ENCODE measurements at regions not wholly inside any gene's neighbourhood (a gene's known extent, or its start where the extent isn't known, plus 50 kb on each side); places are given as distances from the start of the nearest gene placed in this dataset.
"Not testable (repeated sequence)": the region's sequence is repeated elsewhere in the genome, so short reads cannot be mapped to it uniquely, and the experiment has no call there.

DNA sequence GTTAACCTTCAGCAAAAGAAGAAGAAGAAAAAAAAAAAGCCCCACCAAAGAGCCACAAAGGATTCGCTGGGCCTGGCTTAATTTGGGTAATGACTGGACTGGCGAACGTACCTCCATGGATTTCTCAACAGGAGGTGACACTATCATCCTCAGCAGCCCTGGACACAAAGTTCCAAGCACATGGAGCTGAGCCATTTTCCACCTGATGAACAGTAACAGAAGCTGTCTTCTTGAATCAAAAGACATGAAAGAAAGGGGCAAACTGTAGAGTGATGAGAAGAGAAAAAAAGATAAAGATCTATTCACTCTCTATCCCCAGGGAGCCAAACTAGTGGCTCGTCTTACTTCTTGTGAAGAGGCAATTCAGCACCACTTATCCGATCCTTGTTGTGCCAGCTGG, 150.2 kb upstream of the TRPM3 start:
- Histone ChIP-seq H3K9me3 (no peaks in the 10 kb centered on the region), H3K27me3 (no peaks in the 10 kb centered on the region), H3K27ac (no peak overlapping the region), H3K4me3 (no peak overlapping the region), H3K4me1 (no peaks in the 10 kb centered on the region), H3K36me3 (ENCODE audit: low read depth, missing control alignments) (no peaks in the 10 kb centered on the region)
- intact Hi-C loops (cut with DNase I; ENCODE audit: low total_unique reads), result no loop called here
- no peak for DNase-seq
- 86 to 87% methylated on average over 5 of the region's 5 CpGs for WGBS, 2 donors
- no peak for TF ChIP-seq POLR2A (IDR thresholded peaks at IDR 0.05)
- TF ChIP-seq, protein P1, sequence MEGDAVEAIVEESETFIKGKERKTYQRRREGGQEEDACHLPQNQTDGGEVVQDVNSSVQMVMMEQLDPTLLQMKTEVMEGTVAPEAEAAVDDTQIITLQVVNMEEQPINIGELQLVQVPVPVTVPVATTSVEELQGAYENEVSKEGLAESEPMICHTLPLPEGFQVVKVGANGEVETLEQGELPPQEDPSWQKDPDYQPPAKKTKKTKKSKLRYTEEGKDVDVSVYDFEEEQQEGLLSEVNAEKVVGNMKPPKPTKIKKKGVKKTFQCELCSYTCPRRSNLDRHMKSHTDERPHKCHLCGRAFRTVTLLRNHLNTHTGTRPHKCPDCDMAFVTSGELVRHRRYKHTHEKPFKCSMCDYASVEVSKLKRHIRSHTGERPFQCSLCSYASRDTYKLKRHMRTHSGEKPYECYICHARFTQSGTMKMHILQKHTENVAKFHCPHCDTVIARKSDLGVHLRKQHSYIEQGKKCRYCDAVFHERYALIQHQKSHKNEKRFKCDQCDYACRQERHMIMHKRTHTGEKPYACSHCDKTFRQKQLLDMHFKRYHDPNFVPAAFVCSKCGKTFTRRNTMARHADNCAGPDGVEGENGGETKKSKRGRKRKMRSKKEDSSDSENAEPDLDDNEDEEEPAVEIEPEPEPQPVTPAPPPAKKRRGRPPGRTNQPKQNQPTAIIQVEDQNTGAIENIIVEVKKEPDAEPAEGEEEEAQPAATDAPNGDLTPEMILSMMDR (IDR thresholded peaks at IDR 0.05), result no peak

DNA sequence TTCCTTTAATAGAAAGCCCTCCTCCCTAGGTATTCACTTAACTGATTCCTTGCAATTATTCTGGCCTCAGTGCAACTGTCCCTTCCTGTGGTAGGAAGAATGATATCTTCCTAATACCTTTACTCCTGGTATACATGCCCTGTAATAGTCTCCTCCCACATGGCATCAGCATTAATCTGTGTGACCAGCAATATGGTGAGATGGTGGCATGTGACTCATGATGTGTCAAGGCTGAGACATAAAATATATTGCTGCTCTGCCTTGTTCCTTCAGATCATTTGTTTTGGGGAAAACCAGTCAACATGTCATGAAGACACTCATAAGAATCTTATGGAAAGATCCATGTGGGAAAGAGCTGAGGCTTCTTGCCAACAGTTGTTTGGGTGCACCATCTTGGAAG, 149.1 kb upstream of the TRPM3 start:
- intact Hi-C loops (cut with DNase I; ENCODE audit: low total_unique reads), result no loop called here
- no peaks in the 10 kb centered on the region for H3K27me3 ChIP-seq
- H3K36me3 ChIP-seq (ENCODE audit: low read depth, missing control alignments), result no peaks in the 10 kb centered on the region
- no peak for TF ChIP-seq POLR2A (IDR thresholded peaks at IDR 0.05)
- TF ChIP-seq, protein P1 (IDR thresholded peaks at IDR 0.05), result no peak
- H3K27ac ChIP-seq, result no peak overlapping the region
- DNase-seq, result no peak
- no peak overlapping the region for H3K4me3 ChIP-seq
- no peaks in the 10 kb centered on the region for H3K4me1 ChIP-seq
- no peaks in the 10 kb centered on the region for H3K9me3 ChIP-seq

DNA sequence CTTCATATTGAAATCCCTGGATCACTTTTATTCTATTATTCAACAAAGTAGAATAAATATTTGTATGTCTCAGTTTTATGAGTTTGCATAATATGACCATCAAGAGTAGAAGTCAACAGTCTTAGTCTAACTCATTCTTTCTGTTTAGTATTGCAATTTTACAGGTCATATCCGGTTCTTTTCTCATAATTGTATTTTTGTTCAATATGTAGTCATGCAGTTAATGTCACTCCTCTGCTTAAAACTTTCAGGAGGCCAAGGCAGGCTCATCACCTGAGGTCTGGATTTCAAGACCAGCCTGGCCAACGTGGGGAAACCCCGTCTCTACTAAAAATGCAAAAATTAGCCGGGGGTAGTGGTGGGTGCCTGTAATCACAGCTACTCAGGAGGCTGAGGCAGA, 148.4 kb upstream of the TRPM3 start:
- Histone ChIP-seq H3K4me1 (no peaks in the 10 kb centered on the region), H3K27me3 (no peaks in the 10 kb centered on the region), H3K4me3 (no peak overlapping the region), H3K9me3 (no peaks in the 10 kb centered on the region), H3K27ac (no peak overlapping the region), H3K36me3 (ENCODE audit: low read depth, missing control alignments) (no peaks in the 10 kb centered on the region)
- intact Hi-C loops (cut with DNase I; ENCODE audit: low total_unique reads), result no loop called here
- WGBS, 2 donors, result 88 to 93% methylated on average over 4 of the region's 4 CpGs
- DNase-seq, result no peak
- TF ChIP-seq, protein P1 (IDR thresholded peaks at IDR 0.05), result no peak
- no peak for TF ChIP-seq POLR2A (IDR thresholded peaks at IDR 0.05)

DNA sequence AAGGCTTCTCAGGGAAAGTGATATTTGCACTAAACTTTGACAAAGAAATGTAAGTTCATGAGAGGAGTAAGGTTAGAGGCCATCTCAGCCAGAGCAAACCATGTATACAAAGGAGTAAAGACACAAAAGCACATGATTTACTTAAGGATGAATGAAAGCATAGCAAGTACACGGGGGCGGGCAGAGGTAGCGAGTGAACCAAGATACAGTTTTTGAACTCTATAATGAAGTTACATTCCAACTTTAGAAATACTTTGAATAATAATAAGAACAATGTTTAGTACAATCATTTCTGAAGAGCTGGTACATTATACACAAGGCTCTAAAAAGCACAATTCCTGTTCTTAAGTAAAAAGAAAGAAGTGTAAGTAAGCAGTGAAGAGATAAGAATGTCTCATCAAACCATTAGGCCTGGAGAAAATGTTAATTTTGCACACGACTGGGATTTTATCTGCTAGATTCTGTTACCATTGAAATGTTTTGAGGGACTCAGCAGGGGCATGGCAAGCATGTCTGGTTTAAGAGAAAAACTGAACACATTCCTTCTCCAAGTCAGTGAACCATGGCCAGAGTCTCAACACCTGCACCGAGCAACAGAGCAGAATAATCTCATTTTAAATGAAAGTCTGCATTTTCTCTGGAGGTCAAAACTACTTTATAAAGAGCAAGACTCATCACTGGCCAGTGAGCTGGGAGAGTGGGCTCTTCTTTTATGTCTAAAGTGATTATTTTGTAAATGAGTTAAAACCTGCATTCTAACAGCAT, 147.6 kb upstream of the TRPM3 start:
- no peaks in the 10 kb centered on the region for H3K4me1 ChIP-seq
- no peak for DNase-seq
- H3K36me3 ChIP-seq (ENCODE audit: low read depth, missing control alignments), result no peaks in the 10 kb centered on the region
- H3K27me3 ChIP-seq, result no peaks in the 10 kb centered on the region
- WGBS, 2 donors, result 51 to 52% methylated on average over 5 of the region's 5 CpGs
- intact Hi-C loops (cut with DNase I; ENCODE audit: low total_unique reads), result no loop called here
- H3K4me3 ChIP-seq, result no peak overlapping the region
- TF ChIP-seq, protein P1 (IDR thresholded peaks at IDR 0.05), result no peak
- TF ChIP-seq POLR2A (IDR thresholded peaks at IDR 0.05), result no peak
- no peaks in the 10 kb centered on the region for H3K9me3 ChIP-seq
- H3K27ac ChIP-seq, result no peak overlapping the region

DNA sequence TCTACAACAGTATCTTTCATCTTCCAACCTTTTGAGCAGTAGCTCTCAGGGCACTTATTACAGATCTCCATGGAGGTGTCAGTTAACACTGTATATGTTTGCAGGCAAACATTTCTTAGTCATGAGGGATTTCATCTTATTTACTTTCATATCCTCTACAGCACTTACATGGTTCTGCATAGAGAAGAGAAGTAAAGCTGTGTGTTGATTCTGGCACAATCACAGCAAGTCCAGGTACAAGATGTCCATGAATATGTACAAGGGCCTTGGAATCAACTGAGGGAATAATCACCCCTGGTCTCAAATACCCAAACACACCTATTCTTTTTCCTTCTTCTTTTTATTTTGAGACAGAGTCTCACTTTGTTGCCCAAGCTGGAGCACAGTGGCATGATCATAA, 142.0 kb upstream of the TRPM3 start:
- no peaks in the 10 kb centered on the region for H3K27me3 ChIP-seq
- no peaks in the 10 kb centered on the region for H3K36me3 ChIP-seq (ENCODE audit: low read depth, missing control alignments)
- no peak overlapping the region for H3K27ac ChIP-seq
- DNase-seq, result no peak
- H3K9me3 ChIP-seq, result no peaks in the 10 kb centered on the region
- H3K4me3 ChIP-seq, result no peak overlapping the region
- no peak for TF ChIP-seq POLR2A (IDR thresholded peaks at IDR 0.05)
- TF ChIP-seq, protein P1 (IDR thresholded peaks at IDR 0.05), result no peak
- H3K4me1 ChIP-seq, result no peaks in the 10 kb centered on the region
- intact Hi-C loops (cut with DNase I; ENCODE audit: low total_unique reads), result no loop called here

DNA sequence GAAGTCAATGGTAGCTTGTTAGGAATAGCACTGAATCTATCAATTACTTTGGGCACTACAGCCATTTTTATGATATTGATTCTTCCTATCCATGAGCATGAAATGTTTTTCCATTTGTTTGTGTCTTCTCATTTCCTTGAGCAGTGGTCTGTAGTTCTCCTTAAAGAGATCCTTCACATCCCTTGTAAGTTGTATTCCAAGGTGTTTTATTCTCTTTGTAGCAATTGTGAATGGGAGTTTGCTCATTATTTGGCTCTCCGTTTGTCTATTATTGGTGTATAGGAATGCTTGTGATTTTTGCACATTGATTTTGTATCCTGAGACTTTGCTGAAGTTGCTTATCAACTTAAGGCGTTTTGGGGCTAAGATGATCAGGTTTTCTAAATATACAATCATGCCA, 139.0 kb upstream of the TRPM3 start:
- DNase-seq; H3K27ac ChIP-seq; H3K4me3 ChIP-seq; H3K9me3 ChIP-seq; H3K4me1 ChIP-seq; H3K36me3 ChIP-seq (ENCODE audit: low read depth, missing control alignments); H3K27me3 ChIP-seq; intact Hi-C loops (cut with DNase I; ENCODE audit: low total_unique reads): not testable (repeated sequence)
- WGBS, 2 donors, result 90% methylated on average over 2 of the region's 2 CpGs

Measured in testis (tissue), 2 donors.